ENCODE measurements at regions not wholly inside any gene's neighbourhood (a gene's known extent, or its start where the extent isn't known, plus 50 kb on each side); places are given as distances from the start of the nearest gene placed in this dataset.

GRCh38 chr17:72534776-72535175 lies 414.0 kb downstream of the SOX9 start:
- ChIA-PET POLR2A (no interaction called here), CTCF (no interaction called here)
- peaks cover 11% of the 10 kb centered on the region for H3K9me3 Mint-ChIP-seq (ENCODE audit: unreplicated experiment)
- TF ChIP-seq CTCF (IDR thresholded peaks at IDR 0.05; ENCODE audit: insufficient read depth in 1 of 2, low read depth in 1 of 2, low read length in 1 of 2, severe bottlenecking in 1 of 2, unreplicated experiment in 1 of 2): no peak
- H3K4me3 Mint-ChIP-seq (ENCODE audit: unreplicated experiment): no peak overlapping the region
- Histone ChIP-seq H3K36me3 (ENCODE audit: control insufficient read depth, insufficient read depth, low read length) (no peaks in the 10 kb centered on the region; the same call in 1 of the 2 replicates), H3K4me3 (ENCODE audit: low read depth, low read length) (no peak overlapping the region), H3K9me3 (no peaks in the 10 kb centered on the region; the same call in 1 of the 2 replicates), H3K27me3 (replicated peaks; ENCODE audit: control insufficient read depth, insufficient read depth, low read length) (no peaks in the 10 kb centered on the region), H3K4me1 (peaks cover 11% of the 10 kb centered on the region)
- no peaks in the 10 kb centered on the region for H3K27me3 Mint-ChIP-seq (ENCODE audit: insufficient read depth, unreplicated experiment)
- H3K4me1 Mint-ChIP-seq (ENCODE audit: low read depth, unreplicated experiment): peaks cover 19% of the 10 kb centered on the region
- no peak for DNase-seq
- no TSS peak for BruUV-seq (replicated peaks)
- peaks cover 12% of the 10 kb centered on the region for H3K36me3 Mint-ChIP-seq (ENCODE audit: insufficient read depth, unreplicated experiment)
- no peak overlapping the region for H3K27ac Mint-ChIP-seq (ENCODE audit: unreplicated experiment)
- intact Hi-C loops (cut with micrococcal nuclease; ENCODE audit: unreplicated experiment): no loop called here

- H3K36me3 Mint-ChIP-seq (ENCODE audit: insufficient read depth, unreplicated experiment): peaks cover 12% of the 10 kb centered on the region
- no TSS peak for BruUV-seq (replicated peaks)
- no peaks in the 10 kb centered on the region for H3K27me3 Mint-ChIP-seq (ENCODE audit: insufficient read depth, unreplicated experiment)
- peaks cover 18% of the 10 kb centered on the region for H3K4me1 Mint-ChIP-seq (ENCODE audit: low read depth, unreplicated experiment)
- peaks cover 11% of the 10 kb centered on the region for H3K9me3 Mint-ChIP-seq (ENCODE audit: unreplicated experiment)
- TF ChIP-seq CTCF (IDR thresholded peaks at IDR 0.05; ENCODE audit: insufficient read depth in 1 of 2, low read depth in 1 of 2, low read length in 1 of 2, severe bottlenecking in 1 of 2, unreplicated experiment in 1 of 2): no peak
- Histone ChIP-seq H3K36me3 (ENCODE audit: control insufficient read depth, insufficient read depth, low read length) (no peaks in the 10 kb centered on the region; the same call in 1 of the 2 replicates), H3K4me3 (ENCODE audit: low read depth, low read length) (no peak overlapping the region), H3K9me3 (no peaks in the 10 kb centered on the region; the same call in 1 of the 2 replicates), H3K4me1 (peaks cover 8% of the 10 kb centered on the region), H3K27me3 (replicated peaks; ENCODE audit: control insufficient read depth, insufficient read depth, low read length) (no peaks in the 10 kb centered on the region)
- POLR2A ChIA-PET: no interaction called here
- DNase-seq: no peak
- CTCF ChIA-PET: interaction anchor here (1.0 kb wide), 1 partner anchor 9 kb away, joined by 3 read pairs; no protein-coding TSS in a partner anchor
- intact Hi-C loops (cut with micrococcal nuclease; ENCODE audit: unreplicated experiment): no loop called here
- no peak overlapping the region for H3K27ac Mint-ChIP-seq (ENCODE audit: unreplicated experiment)
- H3K4me3 Mint-ChIP-seq (ENCODE audit: unreplicated experiment): no peak overlapping the region
Measured at GRCh38 chr17:72535346-72535745, 414.5 kb downstream of the SOX9 start.

- Histone ChIP-seq H3K9me3 (no peaks in the 10 kb centered on the region; the same call in 1 of the 2 replicates), H3K4me1 (peaks cover 5% of the 10 kb centered on the region; the same call in 1 of the 2 replicates), H3K27me3 (replicated peaks; ENCODE audit: control insufficient read depth, insufficient read depth, low read length) (no peaks in the 10 kb centered on the region), H3K4me3 (ENCODE audit: low read depth, low read length) (no peak overlapping the region), H3K36me3 (ENCODE audit: control insufficient read depth, insufficient read depth, low read length) (no peaks in the 10 kb centered on the region; the same call in 1 of the 2 replicates)
- no peaks in the 10 kb centered on the region for H3K27me3 Mint-ChIP-seq (ENCODE audit: insufficient read depth, unreplicated experiment)
- intact Hi-C loops (cut with micrococcal nuclease; ENCODE audit: unreplicated experiment): no loop called here
- BruUV-seq (replicated peaks): no TSS peak
- POLR2A ChIA-PET: no interaction called here
- no peak for TF ChIP-seq CTCF (IDR thresholded peaks at IDR 0.05; ENCODE audit: insufficient read depth in 1 of 2, low read depth in 1 of 2, low read length in 1 of 2, severe bottlenecking in 1 of 2, unreplicated experiment in 1 of 2)
- H3K27ac Mint-ChIP-seq (ENCODE audit: unreplicated experiment): no peak overlapping the region
- H3K36me3 Mint-ChIP-seq (ENCODE audit: insufficient read depth, unreplicated experiment): peaks cover 12% of the 10 kb centered on the region
- H3K9me3 Mint-ChIP-seq (ENCODE audit: unreplicated experiment): peaks cover 11% of the 10 kb centered on the region
- CTCF ChIA-PET: interaction anchor here (1.0 kb wide), 1 partner anchor 10 kb away, joined by 3 read pairs; no protein-coding TSS in a partner anchor
- no peak overlapping the region for H3K4me3 Mint-ChIP-seq (ENCODE audit: unreplicated experiment)
- H3K4me1 Mint-ChIP-seq (ENCODE audit: low read depth, unreplicated experiment): peaks cover 14% of the 10 kb centered on the region
- no peak for DNase-seq
Measured at GRCh38 chr17:72535779-72536178, 415.0 kb downstream of the SOX9 start.

All from Caco-2 (cell line).